ENCODE measurements at regions not wholly inside any gene's neighbourhood (a gene's known extent, or its start where the extent isn't known, plus 50 kb on each side); places are given as distances from the start of the nearest gene placed in this dataset.
"Not testable (repeated sequence)": the region's sequence is repeated elsewhere in the genome, so short reads cannot be mapped to it uniquely, and the experiment has no call there.

DNA sequence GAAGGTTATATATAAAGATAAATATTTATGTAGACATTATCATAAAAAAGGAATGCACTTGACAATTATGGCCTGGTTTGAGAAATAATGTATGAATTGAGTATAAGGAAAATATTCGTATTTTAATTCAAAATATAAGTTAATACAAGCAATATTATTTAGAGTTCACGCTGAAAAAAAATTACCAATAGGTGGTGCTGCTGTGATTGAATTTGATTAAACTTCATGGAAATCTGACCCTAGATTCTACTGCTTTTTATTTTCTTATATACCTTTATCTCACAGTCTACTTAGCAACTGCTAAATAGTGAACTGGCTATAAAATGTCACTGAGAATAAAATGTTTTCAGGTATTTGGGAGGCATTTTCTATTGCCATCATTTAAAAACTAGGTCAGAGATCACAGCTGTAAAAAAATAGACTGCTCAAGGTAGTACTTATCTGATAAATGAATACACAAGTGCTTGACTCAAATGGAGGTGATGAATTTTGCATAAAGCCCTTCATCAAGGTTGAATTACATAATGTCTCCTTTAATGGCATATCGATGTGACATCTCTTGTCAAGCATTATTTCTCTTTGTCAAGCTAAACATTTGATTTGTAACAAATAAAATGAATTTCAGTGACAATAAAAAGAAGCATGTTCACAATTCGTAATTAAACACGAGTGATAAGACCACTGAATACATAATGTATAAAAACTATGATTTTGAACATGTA is 1638.8 kb upstream of the PCDH7 start:
- Histone ChIP-seq H3K36me3 (ENCODE audit: control insufficient read depth in 3 of 3, insufficient read depth in 2 of 3, low read depth in 1 of 3, low read length in 3 of 3) (no peaks in the 10 kb centered on the region), H3K4me1 (ENCODE audit: control insufficient read depth in 3 of 3, insufficient read depth in 2 of 3, low read depth in 1 of 3, low read length in 2 of 3) (no peaks in the 10 kb centered on the region), H3K9me3 (ENCODE audit: control insufficient read depth in 2 of 2, insufficient read depth in 1 of 2, low read depth in 1 of 2, low read length in 1 of 2) (no peaks in the 10 kb centered on the region), H3K27ac (ENCODE audit: low read depth in 1 of 3, low read length in 2 of 3) (no peak overlapping the region), H3K27me3 (ENCODE audit: control insufficient read depth in 3 of 3, insufficient read depth in 3 of 3, low read length in 3 of 3) (no peaks in the 10 kb centered on the region), H3K4me3 (ENCODE audit: low read depth in 1 of 3, low read length in 3 of 3) (no peak overlapping the region)
- 57 to 68% (median 65%) methylated on average over 5 of the region's 5 CpGs for WGBS, 3 donors
- FAIRE-seq, result no peak
- no peak for DNase-seq

DNA sequence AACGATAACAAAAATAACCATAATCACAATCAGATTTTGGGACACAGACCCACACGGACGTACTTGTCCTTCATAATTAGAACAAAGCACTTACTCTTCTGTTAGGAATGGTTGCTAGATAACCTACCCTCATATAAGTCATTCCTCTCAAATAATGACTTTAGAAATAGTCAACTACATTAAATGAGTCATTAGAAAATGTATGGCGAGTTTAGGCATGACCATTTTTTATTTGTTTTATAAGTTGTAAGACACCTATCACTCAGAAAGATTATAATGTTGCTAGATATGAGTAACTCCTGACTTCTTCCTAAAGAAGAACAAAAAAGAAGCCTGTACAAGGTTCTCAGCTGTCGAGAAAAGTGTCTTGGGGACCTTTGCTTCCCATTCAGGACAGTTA is 1637.5 kb upstream of the PCDH7 start:
- Histone ChIP-seq H3K36me3 (ENCODE audit: control insufficient read depth in 3 of 3, insufficient read depth in 2 of 3, low read depth in 1 of 3, low read length in 3 of 3) (no peaks in the 10 kb centered on the region), H3K27me3 (ENCODE audit: control insufficient read depth in 3 of 3, insufficient read depth in 3 of 3, low read length in 3 of 3) (no peaks in the 10 kb centered on the region), H3K9me3 (ENCODE audit: control insufficient read depth in 2 of 2, insufficient read depth in 1 of 2, low read depth in 1 of 2, low read length in 1 of 2) (no peaks in the 10 kb centered on the region), H3K4me3 (ENCODE audit: low read depth in 1 of 3, low read length in 3 of 3) (no peak overlapping the region), H3K27ac (ENCODE audit: low read depth in 1 of 3, low read length in 2 of 3) (no peak overlapping the region), H3K4me1 (ENCODE audit: control insufficient read depth in 3 of 3, insufficient read depth in 2 of 3, low read depth in 1 of 3, low read length in 2 of 3) (no peaks in the 10 kb centered on the region)
- 51 to 73% (median 69%) methylated on average over 5 of the region's 5 CpGs for WGBS, 3 donors
- FAIRE-seq, result no peak
- DNase-seq, result no peak

DNA sequence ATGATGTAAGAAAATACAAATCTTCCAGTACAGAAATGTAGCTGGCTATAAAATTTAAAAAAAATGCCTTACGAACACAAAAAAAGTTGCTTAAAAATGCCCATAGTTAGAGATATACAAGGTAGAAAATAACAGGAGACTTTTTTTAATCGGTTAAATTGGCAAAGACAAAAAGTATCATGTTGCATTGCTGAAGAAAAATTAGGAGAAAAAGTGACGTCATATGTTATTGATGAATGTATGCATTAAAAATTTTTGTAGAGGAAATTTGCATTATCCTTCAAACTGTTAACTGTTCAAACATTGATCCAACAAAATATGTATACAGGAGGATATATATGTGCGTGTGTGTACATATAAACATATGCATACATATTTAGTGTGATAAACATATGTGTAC is 1634.4 kb upstream of the PCDH7 start:
- no peaks in the 10 kb centered on the region for H3K27me3 ChIP-seq (ENCODE audit: control insufficient read depth in 3 of 3, insufficient read depth in 3 of 3, low read length in 3 of 3)
- no peak overlapping the region for H3K4me3 ChIP-seq (ENCODE audit: low read depth in 1 of 3, low read length in 3 of 3)
- H3K4me1 ChIP-seq (ENCODE audit: control insufficient read depth in 3 of 3, insufficient read depth in 2 of 3, low read depth in 1 of 3, low read length in 2 of 3), result no peaks in the 10 kb centered on the region
- no peak overlapping the region for H3K27ac ChIP-seq (ENCODE audit: low read depth in 1 of 3, low read length in 2 of 3)
- H3K9me3 ChIP-seq (ENCODE audit: control insufficient read depth in 2 of 2, insufficient read depth in 1 of 2, low read depth in 1 of 2, low read length in 1 of 2), result no peaks in the 10 kb centered on the region
- H3K36me3 ChIP-seq (ENCODE audit: control insufficient read depth in 3 of 3, insufficient read depth in 2 of 3, low read depth in 1 of 3, low read length in 3 of 3), result no peaks in the 10 kb centered on the region
- WGBS, 3 donors, result 86 to 89% (median 89%) methylated on average over 4 of the region's 4 CpGs
- FAIRE-seq, result no peak
- no peak for DNase-seq

DNA sequence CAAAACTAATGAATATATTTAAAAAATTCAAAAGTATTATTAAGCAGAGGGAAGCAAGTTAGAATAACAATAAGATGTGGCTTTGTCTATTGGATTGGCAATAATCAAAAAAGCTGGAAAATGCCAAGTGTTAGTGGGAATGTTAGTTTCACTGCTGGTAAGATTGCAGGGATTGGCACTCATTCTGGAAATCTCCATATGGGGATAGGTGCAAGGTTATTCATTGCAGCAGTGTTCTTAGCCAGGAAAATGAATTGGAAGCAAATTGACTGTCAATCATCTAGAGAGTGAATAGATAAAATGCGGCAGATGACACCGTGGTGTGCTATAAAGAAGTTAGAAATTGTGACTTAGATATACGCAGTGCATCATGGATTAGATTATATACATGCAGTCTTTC is 1615.5 kb upstream of the PCDH7 start:
- Histone ChIP-seq H3K9me3 (ENCODE audit: control insufficient read depth in 2 of 2, insufficient read depth in 1 of 2, low read depth in 1 of 2, low read length in 1 of 2) (no peaks in the 10 kb centered on the region), H3K4me3 (ENCODE audit: low read depth in 1 of 3, low read length in 3 of 3) (no peak overlapping the region), H3K4me1 (ENCODE audit: control insufficient read depth in 3 of 3, insufficient read depth in 2 of 3, low read depth in 1 of 3, low read length in 2 of 3) (no peaks in the 10 kb centered on the region), H3K27ac (ENCODE audit: low read depth in 1 of 3, low read length in 2 of 3) (no peak overlapping the region), H3K27me3 (ENCODE audit: control insufficient read depth in 3 of 3, insufficient read depth in 3 of 3, low read length in 3 of 3) (no peaks in the 10 kb centered on the region), H3K36me3 (ENCODE audit: control insufficient read depth in 3 of 3, insufficient read depth in 2 of 3, low read depth in 1 of 3, low read length in 3 of 3) (no peaks in the 10 kb centered on the region)
- DNase-seq, result no peak
- FAIRE-seq, result no peak
- 95% methylated on average over 3 of the region's 3 CpGs for WGBS, 3 donors

DNA sequence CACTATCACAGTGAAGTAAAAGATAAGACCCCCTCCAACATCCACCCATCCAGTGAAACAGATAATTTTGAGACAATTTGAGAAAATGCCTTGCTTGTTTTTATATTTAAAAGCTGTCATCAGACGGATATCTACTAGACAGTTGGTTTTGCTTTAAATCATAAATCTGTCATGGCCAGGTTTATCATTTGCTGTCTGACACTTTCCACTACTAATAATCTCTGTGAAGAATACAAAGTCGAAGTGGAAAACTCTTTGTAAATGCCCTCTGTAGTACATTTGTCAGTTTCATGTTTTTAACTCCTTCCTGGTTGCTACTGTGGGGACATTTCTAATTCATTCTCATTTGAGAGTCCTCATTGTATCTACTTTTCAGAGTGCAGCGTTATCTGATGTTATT is 1606.2 kb upstream of the PCDH7 start:
- H3K27ac ChIP-seq (ENCODE audit: low read depth in 1 of 3, low read length in 2 of 3), result no peak overlapping the region
- DNase-seq (no peak), FAIRE-seq (no peak)
- no peaks in the 10 kb centered on the region for H3K27me3 ChIP-seq (ENCODE audit: control insufficient read depth in 3 of 3, insufficient read depth in 3 of 3, low read length in 3 of 3)
- H3K4me3 ChIP-seq (ENCODE audit: low read depth in 1 of 3, low read length in 3 of 3), result no peak overlapping the region
- H3K36me3 ChIP-seq (ENCODE audit: control insufficient read depth in 3 of 3, insufficient read depth in 2 of 3, low read depth in 1 of 3, low read length in 3 of 3), result no peaks in the 10 kb centered on the region
- no peaks in the 10 kb centered on the region for H3K9me3 ChIP-seq (ENCODE audit: control insufficient read depth in 2 of 2, insufficient read depth in 1 of 2, low read depth in 1 of 2, low read length in 1 of 2)
- no peaks in the 10 kb centered on the region for H3K4me1 ChIP-seq (ENCODE audit: control insufficient read depth in 3 of 3, insufficient read depth in 2 of 3, low read depth in 1 of 3, low read length in 2 of 3)
- WGBS, 3 donors, result 40 to 61% (median 45%) methylated on average over 3 of the region's 3 CpGs

DNA sequence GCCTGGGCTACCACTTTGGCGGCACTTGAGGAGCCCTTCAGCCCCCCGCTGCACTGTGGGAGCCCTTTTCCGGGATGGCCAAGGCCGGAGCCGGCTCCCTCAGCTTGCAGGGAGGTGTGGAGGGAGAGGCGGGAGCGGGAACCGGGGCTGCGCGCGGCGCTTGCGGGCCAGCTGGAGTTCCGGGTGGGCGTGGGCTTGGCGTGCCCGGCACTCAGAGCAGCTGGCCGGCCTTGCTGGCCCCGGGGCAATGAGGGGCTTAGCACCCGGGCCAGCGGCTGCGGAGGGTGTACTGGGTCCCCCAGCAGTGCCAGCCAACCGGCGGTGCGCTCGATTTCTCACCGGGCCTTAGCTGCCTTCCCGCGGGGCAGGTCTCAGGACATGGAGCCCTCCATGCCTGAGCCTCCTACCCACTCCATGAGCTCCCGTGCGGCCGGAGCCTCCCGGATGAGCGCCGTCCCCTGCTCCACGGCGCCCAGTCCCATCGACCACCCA is 1602.9 kb upstream of the PCDH7 start:
- DNase-seq; H3K27ac ChIP-seq (ENCODE audit: low read depth in 1 of 3, low read length in 2 of 3); H3K9me3 ChIP-seq (ENCODE audit: control insufficient read depth in 2 of 2, insufficient read depth in 1 of 2, low read depth in 1 of 2, low read length in 1 of 2); H3K27me3 ChIP-seq (ENCODE audit: control insufficient read depth in 3 of 3, insufficient read depth in 3 of 3, low read length in 3 of 3); H3K4me3 ChIP-seq (ENCODE audit: low read depth in 1 of 3, low read length in 3 of 3); H3K4me1 ChIP-seq (ENCODE audit: control insufficient read depth in 3 of 3, insufficient read depth in 2 of 3, low read depth in 1 of 3, low read length in 2 of 3); H3K36me3 ChIP-seq (ENCODE audit: control insufficient read depth in 3 of 3, insufficient read depth in 2 of 3, low read depth in 1 of 3, low read length in 3 of 3); FAIRE-seq: not testable (repeated sequence)
- WGBS, 3 donors, result 95 to 96% (median 96%) methylated on average over 28 to 38 of the region's 38 CpGs

DNA sequence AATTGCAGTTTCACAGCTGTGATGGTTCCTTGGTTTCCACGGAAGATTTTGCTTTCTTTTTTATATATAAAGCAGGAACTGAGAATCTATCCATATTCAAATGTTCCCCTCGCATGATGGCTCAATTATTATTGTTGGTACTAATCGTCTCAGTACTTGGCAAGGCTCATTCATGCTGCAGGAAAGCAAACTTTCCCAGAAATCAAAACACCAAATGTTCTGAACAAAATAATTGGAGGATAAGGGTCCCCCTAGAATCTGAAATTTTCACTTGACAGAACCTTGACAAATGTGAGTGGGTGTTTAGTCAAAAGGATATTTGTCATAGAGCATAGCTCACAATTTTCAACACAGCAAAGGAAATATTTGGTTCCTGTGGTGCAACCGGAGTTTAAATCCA is 1598.6 kb upstream of the PCDH7 start:
- H3K27ac ChIP-seq (ENCODE audit: low read depth in 1 of 3, low read length in 2 of 3), result no peak overlapping the region
- no peaks in the 10 kb centered on the region for H3K9me3 ChIP-seq (ENCODE audit: control insufficient read depth in 2 of 2, insufficient read depth in 1 of 2, low read depth in 1 of 2, low read length in 1 of 2)
- H3K4me3 ChIP-seq (ENCODE audit: low read depth in 1 of 3, low read length in 3 of 3), result no peak overlapping the region
- FAIRE-seq, result no peak
- 59 to 80% (median 75%) methylated on average over 4 of the region's 4 CpGs for WGBS, 3 donors
- no peak for DNase-seq
- H3K36me3 ChIP-seq (ENCODE audit: control insufficient read depth in 3 of 3, insufficient read depth in 2 of 3, low read depth in 1 of 3, low read length in 3 of 3), result no peaks in the 10 kb centered on the region
- no peaks in the 10 kb centered on the region for H3K4me1 ChIP-seq (ENCODE audit: control insufficient read depth in 3 of 3, insufficient read depth in 2 of 3, low read depth in 1 of 3, low read length in 2 of 3)
- no peaks in the 10 kb centered on the region for H3K27me3 ChIP-seq (ENCODE audit: control insufficient read depth in 3 of 3, insufficient read depth in 3 of 3, low read length in 3 of 3)

DNA sequence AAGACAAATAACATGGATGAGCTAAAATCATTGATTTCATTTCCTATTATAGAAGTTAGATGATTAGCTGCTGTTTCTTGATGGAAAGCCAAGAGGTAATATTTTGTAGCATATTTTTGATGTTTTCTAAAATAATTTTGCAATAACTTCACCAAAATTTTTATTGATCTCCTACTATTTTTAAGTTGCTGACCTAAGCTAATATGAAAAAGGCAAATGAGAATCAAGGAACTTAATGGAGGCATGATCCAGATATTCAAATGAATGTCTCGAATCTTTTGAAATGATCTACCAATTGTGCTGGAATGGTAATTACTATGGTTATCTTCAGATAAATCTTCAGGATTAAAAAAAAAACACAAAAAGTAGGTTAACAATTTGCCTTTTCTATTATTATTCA is 1591.4 kb upstream of the PCDH7 start:
- no peaks in the 10 kb centered on the region for H3K27me3 ChIP-seq (ENCODE audit: control insufficient read depth in 3 of 3, insufficient read depth in 3 of 3, low read length in 3 of 3)
- H3K9me3 ChIP-seq (ENCODE audit: control insufficient read depth in 2 of 2, insufficient read depth in 1 of 2, low read depth in 1 of 2, low read length in 1 of 2), result no peaks in the 10 kb centered on the region
- 75 to 89% (median 88%) methylated on average over 1 of the region's 1 CpG for WGBS, 3 donors
- no peak overlapping the region for H3K27ac ChIP-seq (ENCODE audit: low read depth in 1 of 3, low read length in 2 of 3)
- H3K4me3 ChIP-seq (ENCODE audit: low read depth in 1 of 3, low read length in 3 of 3), result no peak overlapping the region
- no peaks in the 10 kb centered on the region for H3K4me1 ChIP-seq (ENCODE audit: control insufficient read depth in 3 of 3, insufficient read depth in 2 of 3, low read depth in 1 of 3, low read length in 2 of 3)
- DNase-seq, result no peak
- no peaks in the 10 kb centered on the region for H3K36me3 ChIP-seq (ENCODE audit: control insufficient read depth in 3 of 3, insufficient read depth in 2 of 3, low read depth in 1 of 3, low read length in 3 of 3)
- no peak for FAIRE-seq

DNA sequence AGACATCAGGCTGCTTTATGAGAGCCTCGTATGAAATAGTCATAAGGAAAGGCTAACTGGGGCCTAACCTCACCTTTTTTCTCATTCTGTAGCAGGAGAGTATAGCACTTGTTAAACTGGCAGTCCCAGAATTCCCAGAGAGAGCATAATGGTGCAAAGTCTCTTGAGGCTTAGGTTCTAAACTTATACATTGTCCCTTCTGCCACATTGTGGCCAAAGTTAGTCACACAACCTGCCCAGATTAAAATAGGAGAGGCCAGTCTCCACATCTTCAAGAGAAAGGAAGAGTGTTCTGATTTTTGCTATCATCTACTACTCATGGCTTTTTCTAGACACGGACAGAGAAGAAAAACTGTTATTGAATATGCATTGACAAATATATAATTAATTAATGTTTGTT is 1588.9 kb upstream of the PCDH7 start:
- no peaks in the 10 kb centered on the region for H3K9me3 ChIP-seq (ENCODE audit: control insufficient read depth in 2 of 2, insufficient read depth in 1 of 2, low read depth in 1 of 2, low read length in 1 of 2)
- FAIRE-seq, result no peak
- no peaks in the 10 kb centered on the region for H3K36me3 ChIP-seq (ENCODE audit: control insufficient read depth in 3 of 3, insufficient read depth in 2 of 3, low read depth in 1 of 3, low read length in 3 of 3)
- no peak overlapping the region for H3K4me3 ChIP-seq (ENCODE audit: low read depth in 1 of 3, low read length in 3 of 3)
- H3K4me1 ChIP-seq (ENCODE audit: control insufficient read depth in 3 of 3, insufficient read depth in 2 of 3, low read depth in 1 of 3, low read length in 2 of 3), result no peaks in the 10 kb centered on the region
- WGBS, 3 donors, result 59 to 80% (median 63%) methylated on average over 2 of the region's 2 CpGs
- no peaks in the 10 kb centered on the region for H3K27me3 ChIP-seq (ENCODE audit: control insufficient read depth in 3 of 3, insufficient read depth in 3 of 3, low read length in 3 of 3)
- no peak overlapping the region for H3K27ac ChIP-seq (ENCODE audit: low read depth in 1 of 3, low read length in 2 of 3)
- no peak for DNase-seq
